ENCODE measurements at regions not wholly inside any gene's neighbourhood (a gene's known extent, or its start where the extent isn't known, plus 50 kb on each side); places are given as distances from the start of the nearest gene placed in this dataset.

- Histone ChIP-seq H3K79me2 (ENCODE audit: control insufficient read depth, insufficient read depth, low read length) (no peaks in the 10 kb centered on the region), H4K20me1 (ENCODE audit: control insufficient read depth, insufficient read depth, low read length, poor library complexity, severe bottlenecking) (no peaks in the 10 kb centered on the region), H3K27ac (ENCODE audit: low read length in 2 of 2) (no peak overlapping the region), H3K36me3 (replicated peaks in 1 of 2; ENCODE audit: control extremely low read depth in 1 of 2, control insufficient read depth in 1 of 2, extremely low read depth in 1 of 2, insufficient read depth in 2 of 2, low read length in 1 of 2) (no peaks in the 10 kb centered on the region), H3K9me3 (ENCODE audit: control extremely low read depth in 1 of 3, control insufficient read depth in 2 of 3, insufficient read depth in 1 of 3, low read length in 2 of 3) (peaks cover 0 to 5% (median 0%) of the 10 kb centered on the region in 3 donors), H3K27me3 (replicated peaks in 1 of 4; ENCODE audit: control extremely low read depth in 1 of 4, control insufficient read depth in 3 of 4, insufficient read depth in 4 of 4, low read length in 3 of 4) (no peaks in the 10 kb centered on the region), H3K4me3 (ENCODE audit: control extremely low read depth in 1 of 5, extremely low read depth in 1 of 5, insufficient read depth in 1 of 5, low read depth in 2 of 5, low read length in 4 of 5) (no peak overlapping the region), H3K4me2 (replicated peaks; ENCODE audit: low read depth, low read length, poor library complexity, severe bottlenecking) (no peak overlapping the region), H3K9ac (ENCODE audit: low read length) (no peak overlapping the region), H3K4me1 (ENCODE audit: control insufficient read depth in 2 of 2, insufficient read depth in 2 of 2, low read length in 2 of 2) (no peaks in the 10 kb centered on the region), H2AFZ (ENCODE audit: insufficient read depth, low read depth, low read length, poor library complexity, severe bottlenecking) (no peak overlapping the region)
- ChIA-PET CTCF (no interaction called here), POLR2A (no interaction called here)
- no peak for DNase-seq
- peaks cover 14% of the 10 kb centered on the region for H3K27me3 Mint-ChIP-seq
- TF ChIP-seq EZH2 (IDR thresholded peaks at IDR 0.05; ENCODE audit: borderline replicate concordance, insufficient read depth, low read depth, low read length, poor library complexity, severe bottlenecking) = no peak
- 62% methylated on average over 3 of the region's 7 CpGs for WGBS (ENCODE audit: insufficient coverage)
- H3K4me3 Mint-ChIP-seq = no peak overlapping the region
- ATAC-seq (ENCODE audit: low read depth) = no peak
- H3K4me1 Mint-ChIP-seq = no peaks in the 10 kb centered on the region
- H3K27ac Mint-ChIP-seq = no peak overlapping the region
- H3K9me3 Mint-ChIP-seq (ENCODE audit: insufficient read depth) = no peaks in the 10 kb centered on the region
- intact Hi-C loops (cut with micrococcal nuclease) = no loop called here
Measured at GRCh38 chr7:131803816-131804215, 247.4 kb upstream of the PODXL start.

- Mint-ChIP-seq H3K27ac (no peak overlapping the region), H3K27me3 (peaks cover 12% of the 10 kb centered on the region), H3K4me3 (no peak overlapping the region), H3K9me3 (ENCODE audit: insufficient read depth) (no peaks in the 10 kb centered on the region), H3K4me1 (no peaks in the 10 kb centered on the region)
- ATAC-seq (ENCODE audit: low read depth) (no peak), DNase-seq (no peak)
- H4K20me1 ChIP-seq (ENCODE audit: control insufficient read depth, insufficient read depth, low read length, poor library complexity, severe bottlenecking) = no peaks in the 10 kb centered on the region
- no peaks in the 10 kb centered on the region for H3K79me2 ChIP-seq (ENCODE audit: control insufficient read depth, insufficient read depth, low read length)
- no peaks in the 10 kb centered on the region for H3K36me3 ChIP-seq (replicated peaks in 1 of 2; ENCODE audit: control extremely low read depth in 1 of 2, control insufficient read depth in 1 of 2, extremely low read depth in 1 of 2, insufficient read depth in 2 of 2, low read length in 1 of 2)
- H3K4me1 ChIP-seq (ENCODE audit: control insufficient read depth in 2 of 2, insufficient read depth in 2 of 2, low read length in 2 of 2) = no peaks in the 10 kb centered on the region
- H3K9ac ChIP-seq (ENCODE audit: low read length) = no peak overlapping the region
- CTCF ChIA-PET = no interaction called here
- TF ChIP-seq EZH2 (IDR thresholded peaks at IDR 0.05; ENCODE audit: borderline replicate concordance, insufficient read depth, low read depth, low read length, poor library complexity, severe bottlenecking) = no peak
- TF ChIP-seq CTCF (IDR thresholded peaks at IDR 0.05) = no peak
- no peak overlapping the region for H2AFZ ChIP-seq (ENCODE audit: insufficient read depth, low read depth, low read length, poor library complexity, severe bottlenecking)
- POLR2A ChIA-PET = no interaction called here
- 76% methylated on average over 6 of the region's 9 CpGs for WGBS (ENCODE audit: insufficient coverage)
- intact Hi-C loops (cut with micrococcal nuclease) = no loop called here
- H3K27me3 ChIP-seq (replicated peaks in 1 of 4; ENCODE audit: control extremely low read depth in 1 of 4, control insufficient read depth in 3 of 4, insufficient read depth in 4 of 4, low read length in 3 of 4) = no peaks in the 10 kb centered on the region
- peaks cover 0 to 5% (median 0%) of the 10 kb centered on the region in 3 donors for H3K9me3 ChIP-seq (ENCODE audit: control extremely low read depth in 1 of 3, control insufficient read depth in 2 of 3, insufficient read depth in 1 of 3, low read length in 2 of 3)
- no peak overlapping the region for H3K4me2 ChIP-seq (replicated peaks; ENCODE audit: low read depth, low read length, poor library complexity, severe bottlenecking)
- no peak overlapping the region for H3K4me3 ChIP-seq (ENCODE audit: control extremely low read depth in 1 of 5, extremely low read depth in 1 of 5, insufficient read depth in 1 of 5, low read depth in 2 of 5, low read length in 4 of 5)
- no peak overlapping the region for H3K27ac ChIP-seq (ENCODE audit: low read length in 2 of 2)
Measured at GRCh38 chr7:131802195-131802864, 245.9 kb upstream of the PODXL start.
